ENCODE measurements at regions not wholly inside any gene's neighbourhood (a gene's known extent, or its start where the extent isn't known, plus 50 kb on each side); places are given as distances from the start of the nearest gene placed in this dataset.
"Not testable (repeated sequence)": the region's sequence is repeated elsewhere in the genome, so short reads cannot be mapped to it uniquely, and the experiment has no call there.

GRCh38 chr18:33853187-33853586, 275.2 kb downstream of the ASXL3 start:
- no peak for DNase-seq

DNA sequence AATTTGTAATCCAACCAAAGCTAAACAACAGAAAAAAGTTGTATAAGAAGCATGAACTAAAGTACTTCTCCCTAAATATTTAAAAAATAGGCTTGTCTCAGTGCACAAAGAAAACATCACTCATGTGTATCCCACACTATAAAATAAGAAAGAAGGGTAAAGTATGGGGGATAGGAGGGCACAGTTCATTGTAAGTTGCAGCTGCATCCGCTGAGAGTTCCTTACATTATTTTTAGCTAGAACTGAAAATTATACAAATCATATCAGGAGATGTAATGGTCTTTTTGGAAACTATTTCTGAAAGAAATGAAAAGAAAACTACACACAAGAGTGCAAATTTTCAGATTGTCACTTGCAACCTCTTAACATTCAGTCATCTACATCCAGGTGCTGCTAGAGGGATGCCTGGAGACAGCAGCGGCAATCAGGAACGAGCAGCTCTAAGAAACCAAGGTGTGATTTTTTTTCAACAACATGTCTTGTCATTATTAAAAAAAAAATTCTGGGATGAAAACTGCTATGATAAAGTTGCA, 273.6 kb downstream of the ASXL3 start:
- no peak for DNase-seq

DNA sequence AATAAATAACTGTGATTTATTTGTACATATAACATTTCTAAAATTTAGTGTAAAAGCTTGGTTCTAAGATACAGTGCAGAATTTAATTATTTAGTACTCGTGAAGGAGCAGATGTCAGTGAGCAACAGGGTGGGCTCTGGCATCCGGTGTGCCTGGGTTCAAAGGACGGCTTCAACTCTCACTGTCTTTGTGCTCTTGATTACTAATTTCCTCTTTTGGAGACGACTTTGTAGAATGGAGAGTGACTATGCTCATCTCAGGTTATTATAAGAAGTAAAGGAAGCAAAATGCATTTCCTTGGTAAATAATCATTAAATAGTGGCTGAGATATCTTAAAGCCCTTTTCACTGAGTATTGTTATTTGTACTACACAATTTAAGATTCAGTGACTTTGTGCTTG, 271.7 kb downstream of the ASXL3 start:
- DNase-seq, result no peak

GRCh38 chr18:33844232-33844631, 266.2 kb downstream of the ASXL3 start:
- DNase-seq, result no peak

- DNase-seq, result no peak
Measured at GRCh38 chr18:33841221-33841967, 263.4 kb downstream of the ASXL3 start.

DNA sequence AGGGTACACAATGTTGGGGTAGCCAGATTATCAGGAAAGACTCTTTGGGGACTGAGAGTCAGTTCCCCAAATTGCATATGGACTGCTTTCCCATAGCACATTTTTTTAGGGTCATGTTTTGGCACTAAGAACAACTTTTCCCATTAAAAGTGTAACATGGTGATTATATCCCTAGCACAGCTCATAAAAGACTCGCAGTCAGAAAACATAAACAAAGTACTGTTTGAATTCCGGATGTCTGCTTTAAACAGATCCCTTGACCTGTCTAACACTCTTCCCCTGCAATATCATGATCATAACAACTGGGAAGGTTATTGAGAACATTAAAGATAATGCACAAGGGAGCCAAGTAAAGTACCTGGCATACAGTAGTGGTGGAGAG, 262.2 kb downstream of the ASXL3 start:
- DNase-seq, result no peak

- DNase-seq, result no peak
Measured at GRCh38 chr18:33839452-33840211, 261.6 kb downstream of the ASXL3 start.

- no peak for DNase-seq
Measured at GRCh38 chr18:33838054-33838453, 260.0 kb downstream of the ASXL3 start.

DNA sequence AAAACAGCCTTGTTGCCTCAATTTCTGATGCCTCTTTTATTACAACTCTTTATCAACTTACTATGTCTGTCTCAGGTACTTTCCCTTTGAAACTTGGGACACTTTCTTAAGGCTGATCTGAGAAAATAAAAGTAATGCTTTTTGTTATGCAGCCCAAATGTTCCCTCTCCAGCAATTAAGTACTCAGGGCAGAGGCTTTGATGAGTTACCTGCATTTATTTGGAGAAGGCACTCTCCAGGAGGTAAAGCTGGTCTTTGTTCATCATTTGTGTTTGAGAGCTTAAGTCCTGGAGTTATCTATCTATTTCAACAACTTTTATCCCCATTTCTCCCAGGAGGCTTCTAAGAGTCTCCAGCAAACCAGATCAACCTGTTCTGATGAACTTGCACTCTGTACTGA, 259.2 kb downstream of the ASXL3 start:
- DNase-seq, result no peak

DNA sequence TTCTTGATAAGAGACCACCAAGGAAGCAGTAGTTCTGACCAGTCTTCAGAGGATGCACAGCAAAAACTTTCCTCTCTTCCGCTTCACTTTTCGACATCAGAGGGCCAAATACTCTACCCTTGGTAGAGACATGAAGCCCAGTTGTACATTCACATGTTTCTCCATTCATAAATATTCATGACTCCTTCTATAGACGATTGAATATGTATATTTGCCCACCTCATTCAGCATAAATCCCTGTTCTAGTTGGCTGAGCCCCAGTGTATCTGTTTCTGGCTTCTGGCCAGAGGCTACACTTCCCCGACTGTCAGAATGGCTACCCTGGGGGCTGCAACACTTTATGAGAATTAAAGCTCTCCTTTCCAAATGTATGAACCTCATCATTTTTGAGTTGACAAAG, 258.5 kb downstream of the ASXL3 start:
- no peak for DNase-seq

DNA sequence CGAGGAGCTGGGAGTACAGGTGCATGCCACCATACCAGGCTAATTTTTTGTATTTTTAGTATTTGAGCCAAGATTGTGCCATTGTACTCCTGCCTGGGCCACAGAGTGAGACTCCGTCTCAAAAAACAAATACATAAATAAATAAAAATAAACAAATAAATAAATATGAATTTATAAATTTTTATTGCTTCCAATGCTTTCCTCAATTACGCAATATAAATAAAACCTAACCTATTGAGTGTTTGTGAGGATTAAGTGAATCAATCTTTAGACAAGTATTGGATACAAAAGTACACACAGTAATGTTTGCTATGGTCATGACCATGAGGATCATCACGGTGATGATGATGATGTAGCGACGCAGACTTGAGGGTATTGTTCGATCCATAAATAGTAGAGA, 257.4 kb downstream of the ASXL3 start:
- no peak for DNase-seq

- no peak for DNase-seq
Measured at GRCh38 chr18:33833842-33834241, 255.8 kb downstream of the ASXL3 start.

- DNase-seq, result no peak
Measured at GRCh38 chr18:33831424-33831823, 253.4 kb downstream of the ASXL3 start.

GRCh38 chr18:33830213-33830612, 252.2 kb downstream of the ASXL3 start:
- DNase-seq, result no peak

DNA sequence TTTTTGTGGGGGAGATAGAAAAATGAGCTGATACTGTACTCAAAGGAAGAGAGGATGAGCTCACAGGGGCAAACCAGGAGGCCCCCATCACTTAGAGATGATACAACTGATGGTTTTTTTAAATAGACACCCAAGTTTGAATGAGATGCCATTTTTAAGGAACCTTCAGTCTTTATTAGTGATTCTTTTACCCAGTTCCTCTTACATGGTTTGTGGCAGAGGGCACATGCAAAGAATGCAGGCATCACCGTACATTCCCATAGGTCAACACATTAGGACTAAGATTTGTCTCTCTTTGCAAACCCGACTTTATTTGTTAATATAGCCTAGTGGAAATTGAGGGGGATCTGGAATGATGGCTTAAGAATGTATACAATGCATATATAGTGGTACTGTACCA, 250.9 kb downstream of the ASXL3 start:
- DNase-seq, result no peak

GRCh38 chr18:33826151-33826550, 248.1 kb downstream of the ASXL3 start:
- peak; percentile 89 for DNase-seq

DNA sequence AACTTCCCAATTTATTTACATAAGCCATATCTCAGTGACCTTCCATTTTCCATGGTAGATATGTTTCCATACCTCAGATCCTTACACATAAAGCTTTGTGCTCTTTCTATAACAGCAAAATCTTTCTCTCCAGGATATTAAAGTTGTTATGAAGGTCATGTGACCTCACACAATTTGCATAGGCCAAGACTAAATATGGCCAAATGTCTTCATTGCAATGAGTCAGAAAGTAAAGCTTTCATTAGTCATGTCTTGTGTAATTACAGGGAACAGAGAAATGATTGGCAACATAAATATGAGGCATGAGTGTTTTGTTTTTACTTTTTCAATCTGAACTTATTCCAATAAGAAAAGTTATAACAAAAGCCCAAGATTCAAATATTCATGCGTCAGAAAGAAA, 243.5 kb downstream of the ASXL3 start:
- no peak for DNase-seq

GRCh38 chr18:33820517-33821371, 242.7 kb downstream of the ASXL3 start:
- peak; percentile 43 for DNase-seq

DNA sequence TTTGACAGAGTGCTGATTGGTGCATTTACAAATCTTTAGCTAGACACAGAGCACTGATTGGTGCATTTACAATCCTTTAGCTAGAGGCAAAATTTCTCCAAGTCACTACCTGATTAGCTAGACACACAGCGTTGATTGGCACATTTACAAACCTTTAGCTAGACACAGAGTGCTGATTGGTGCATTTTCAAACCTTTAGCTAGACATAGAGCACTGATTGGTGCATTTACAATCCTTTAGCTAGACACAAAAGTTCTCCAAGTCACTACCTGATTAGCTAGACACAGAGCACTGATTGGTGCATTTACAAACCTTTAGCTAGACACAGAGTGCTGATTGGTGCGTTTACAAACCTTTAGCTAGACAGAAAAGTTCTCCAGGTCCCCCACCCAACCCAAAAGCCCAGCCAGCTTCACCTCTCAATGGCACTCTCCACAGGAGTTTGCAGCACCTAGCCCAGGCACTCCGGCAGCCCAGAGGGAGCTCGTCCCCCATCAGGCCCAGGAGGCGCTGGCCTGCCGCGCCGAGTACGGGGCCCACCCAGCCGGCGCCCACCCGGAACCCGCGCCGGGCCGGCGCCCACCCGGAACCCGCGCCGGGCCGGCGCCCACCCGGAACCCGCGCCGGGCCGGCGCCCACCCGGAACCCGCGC, 241.8 kb downstream of the ASXL3 start:
- DNase-seq, result not testable (repeated sequence)

DNA sequence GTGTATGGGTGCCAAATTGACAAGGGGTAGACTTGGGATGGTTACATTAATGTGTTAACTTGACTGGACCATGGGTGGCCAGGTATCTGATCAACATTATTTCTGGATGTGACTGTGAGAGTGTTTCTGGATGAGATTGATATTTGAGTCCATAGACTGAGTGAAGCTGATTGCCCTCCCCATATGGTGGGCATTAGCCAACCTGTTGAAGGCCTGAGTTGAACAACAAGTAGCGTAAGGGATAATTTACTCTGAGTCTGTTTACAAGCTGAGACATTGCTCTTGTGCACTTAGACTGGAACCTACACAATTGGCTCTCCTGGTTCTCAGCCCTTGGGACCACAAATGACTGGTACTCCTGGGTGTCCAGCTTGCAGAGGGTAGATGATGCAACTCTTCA, 240.1 kb downstream of the ASXL3 start:
- no peak for DNase-seq

DNA sequence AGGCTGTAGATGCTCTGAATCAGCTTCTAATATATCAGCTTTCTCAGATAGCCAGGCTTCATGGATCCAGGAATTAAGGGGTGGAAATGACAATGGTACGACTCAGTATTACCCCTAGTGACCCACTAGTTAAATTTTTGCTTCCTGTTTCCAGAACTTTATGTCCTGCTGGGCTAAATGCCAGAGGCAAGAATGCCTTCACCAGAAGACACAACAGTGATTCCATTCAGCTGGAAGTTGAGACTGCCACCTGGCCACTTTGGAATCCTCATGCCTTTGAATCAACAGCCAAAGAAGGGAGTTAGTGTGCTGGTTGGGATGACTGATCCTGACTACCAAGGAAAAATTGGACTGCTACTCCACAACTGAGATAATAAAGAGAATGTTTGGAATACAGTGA, 239.1 kb downstream of the ASXL3 start:
- DNase-seq, result no peak

- no peak for DNase-seq
Measured at GRCh38 chr18:33814546-33814945, 236.5 kb downstream of the ASXL3 start.

DNA sequence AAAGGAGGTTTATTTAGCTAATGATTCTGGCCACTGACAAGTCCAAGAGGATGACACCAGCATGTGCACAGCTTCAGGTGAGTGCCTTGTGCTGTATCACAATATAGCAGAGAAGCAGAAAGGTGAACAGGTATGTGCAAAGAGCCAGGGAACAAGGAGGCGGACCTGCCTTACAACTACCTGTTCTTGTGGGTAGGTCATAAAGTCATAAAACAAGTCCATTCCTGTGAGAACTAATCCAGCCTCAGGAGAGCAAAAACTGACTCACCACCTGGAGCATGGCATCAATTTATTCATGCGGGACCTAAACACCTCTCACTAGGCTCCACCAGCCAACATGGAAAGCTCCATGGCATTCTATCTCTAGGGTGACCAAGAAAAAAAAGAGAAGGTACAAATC, 234.2 kb downstream of the ASXL3 start:
- no peak for DNase-seq
